K562 (cell line): ENCODE measurements at regions not wholly inside any gene's neighbourhood (a gene's known extent, or its start where the extent isn't known, plus 50 kb on each side); places are given as distances from the start of the nearest gene placed in this dataset.

Source experiments
- ATAC-seq: fragments of 200-7000 bp; cut with Tn5 transposase; 3 replicates; pipeline ENCODE4 v1.9.1; 2020; ENCODE audit warnings: moderate library complexity
- BruUV-seq: library from RNA; stranded (reverse); fragments of 400-500 nt; replicated peaks from 2 replicates; lab custom pipeline; 2021; lab: Mats Ljungman, UMichigan
- CTCF ChIA-PET: fragments of 300-600 bp; formaldehyde crosslinking; extraction: SDS; loops from one replicate; lab custom pipeline; 2021; ENCODE audit warnings: low intra/inter-chr PET ratio; lab: Yijun Ruan, JAX
- POLR2A ChIA-PET: fragments of 300-600, 350-650 bp; sonication (Branson Sonifier 250); formaldehyde crosslinking; extraction: SDS; loops from one replicate; lab custom pipeline; 2021; ENCODE audit warnings: antibody characterized with exemption, inconsistent platforms; lab: Yijun Ruan, JAX
- DNase-seq, 4 experiments: peaks; one replicate each; pipeline versions ENCODE4 v3.0.0 to v3.0.0-alpha.2; 2011 to 2018; ENCODE audit warnings: low spot score in 3 of 4, mixed read lengths in 3 of 4; ENCODE audit errors: extremely low read depth in 1 of 4
- FAIRE-seq: peaks from 2 replicates; lab custom pipeline; 2011; peaks lifted over from hg19 to GRCh38; lab: Jason Lieb, UNC
- H2AFZ ChIP-seq: 2 replicates; pipeline ENCODE4 v1.6.0; 2011; ENCODE audit warnings: low read depth, low read length, control low read depth, inconsistent platforms
- H3K27ac ChIP-seq: fragments of 200-600 bp; 3 replicates; pipeline ENCODE4 v1.8.0; 2011; ENCODE audit warnings: low read depth, mild to moderate bottlenecking, control low read depth, inconsistent platforms, low read length, moderate library complexity, mixed read lengths; ENCODE audit errors: extremely low read depth
- H3K27me3 ChIP-seq, 2 experiments: fragments of 300-600 bp in 1 of 2; 2 replicates in 1 of 2; 3 replicates in 1 of 2; pipeline versions ENCODE4 v1.6.0 to v1.8.0; 2011; ENCODE audit warnings: inconsistent platforms in 2 of 2, low read length in 2 of 2, mild to moderate bottlenecking in 1 of 2, mixed read lengths in 1 of 2, moderate library complexity in 1 of 2; ENCODE audit not compliant: control insufficient read depth in 2 of 2, insufficient read depth in 2 of 2
- H3K36me3 ChIP-seq: fragments of 300-600 bp; 3 replicates; pipeline ENCODE4 v1.8.0; 2011; ENCODE audit warnings: mild to moderate bottlenecking, low read length, inconsistent platforms; ENCODE audit not compliant: control insufficient read depth, insufficient read depth
- H3K4me1 ChIP-seq, 2 experiments: fragments of 200-600 bp in 1 of 2; replicated peaks in 1 of 2; 2 replicates in 1 of 2; 3 replicates in 1 of 2; pipeline versions ENCODE4 v1.5.1 to v1.8.0; 2011; ENCODE audit warnings: inconsistent platforms in 2 of 2, low read length in 2 of 2, mild to moderate bottlenecking in 1 of 2, mixed read lengths in 1 of 2, moderate library complexity in 1 of 2; ENCODE audit not compliant: control insufficient read depth in 2 of 2, insufficient read depth in 2 of 2
- H3K4me2 ChIP-seq: 2 replicates; pipeline ENCODE4 v1.6.1; 2011; ENCODE audit warnings: low read length, control low read depth, inconsistent platforms, mixed read lengths; ENCODE audit not compliant: insufficient read depth
- H3K4me3 ChIP-seq: fragments of 200-600 bp; sonication (generic), shearing (Covaris generic); 2 replicates; pipeline ENCODE4 v1.5.1; 2016; ENCODE audit warnings: control low read depth, inconsistent platforms
- H3K79me2 ChIP-seq: fragments of 200-600 bp; 3 replicates; pipeline ENCODE4 v1.8.0; 2011; ENCODE audit warnings: low read length, inconsistent platforms; ENCODE audit not compliant: control insufficient read depth, insufficient read depth
- H3K9ac ChIP-seq, 2 experiments: 2 replicates each; pipeline versions ENCODE4 v1.6.0 to v1.6.1; 2011; ENCODE audit warnings: low read depth in 2 of 2, low read length in 2 of 2, control low read depth in 1 of 2, inconsistent platforms in 1 of 2, mild to moderate bottlenecking in 1 of 2, mixed read lengths in 1 of 2; ENCODE audit not compliant: insufficient read depth in 1 of 2
- H3K9me1 ChIP-seq: one replicate; pipeline ENCODE4 v1.6.0; 2011; ENCODE audit warnings: inconsistent platforms, mild to moderate bottlenecking, low read length, moderate library complexity; ENCODE audit not compliant: control insufficient read depth, insufficient read depth
- H3K9me3 ChIP-seq: replicated peaks from 2 replicates; pipeline ENCODE4 v1.5.1; 2011; ENCODE audit warnings: low read depth, low read length, inconsistent platforms; ENCODE audit not compliant: control insufficient read depth, insufficient read depth
- H4K20me1 ChIP-seq: replicated peaks from 2 replicates; pipeline ENCODE4 v1.6.1; 2011; ENCODE audit warnings: low read length, inconsistent platforms, mixed read lengths; ENCODE audit not compliant: control insufficient read depth, insufficient read depth
- EGR1 ChIP-seq: fragments of 450-650 bp; conservative IDR thresholded peaks from 2 replicates; pipeline ENCODE4 v1.6.1; 2017; ENCODE audit warnings: mild to moderate bottlenecking
- WGBS: fragments of 100-300 bp; shearing (Covaris generic); methylation state at CpG from one replicate; pipeline ENCODE4 v1.1.6; 2016; ENCODE audit warnings: low coverage, mixed read lengths; ENCODE audit not compliant: insufficient coverage; ENCODE audit errors: missing lambda C conversion rate; 5-methylcytosine and 5-hydroxymethylcytosine counted together
- in situ Hi-C: fragments of 300-500 bp; cut with MboI; formaldehyde crosslinking; loops from 4 replicates; pipeline ENCODE4 v1.15.0; 2018; ENCODE audit warnings: inconsistent platforms, mixed read lengths
- intact Hi-C: fragments of 100-400 bp; cut with micrococcal nuclease; formaldehyde crosslinking; loops from 2 replicates; pipeline ENCODE4 v1.14.2; 2022
- TF ChIP-seq, protein P1 (sequence below): fragments of 250-450 bp; sonication (Bioruptor Pico); IDR thresholded peaks from 2 replicates; pipeline ENCODE4 v1.9.0; 2021; ENCODE audit warnings: mild to moderate bottlenecking
- TF ChIP-seq, protein P2 (sequence below), 2 experiments: fragments of 450-650 bp; IDR thresholded peaks; 2 replicates each; pipeline ENCODE4 v1.6.1; 2018; ENCODE audit warnings: mild to moderate bottlenecking in 2 of 2, low read depth in 1 of 2; ENCODE audit not compliant: partially characterized antibody in 2 of 2

DNA sequence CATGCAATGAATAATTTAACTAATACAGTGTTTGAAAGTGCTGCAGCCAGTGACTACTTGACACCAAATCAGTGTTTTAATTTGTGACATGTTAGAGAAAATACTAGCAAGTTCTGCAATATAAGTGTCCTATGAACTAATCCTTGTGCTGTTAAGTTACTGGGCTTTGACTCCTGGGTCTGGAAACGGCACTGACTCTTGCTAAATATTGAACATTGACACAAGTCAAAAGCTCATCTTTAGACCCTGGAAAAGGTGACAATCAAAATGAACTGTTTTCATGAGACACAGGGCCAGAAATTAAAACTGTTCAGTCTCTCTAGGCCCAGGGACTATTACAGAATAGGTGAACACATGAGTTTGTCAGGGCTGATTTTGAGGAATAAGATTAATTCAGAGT is 268.1 kb downstream of the IPO8 start:
- no TSS peak for BruUV-seq
- intact Hi-C loops: no loop called here

More for the DNA sequence above, 268.1 kb downstream of the IPO8 start:
- FAIRE-seq (no peak), ATAC-seq (no peak), DNase-seq (no peak)
- no peak overlapping the region for H3K9ac ChIP-seq
- H2AFZ ChIP-seq: no peak overlapping the region
- H3K27ac ChIP-seq: no peak overlapping the region
- no peaks in the 10 kb centered on the region for H3K9me3 ChIP-seq
- 0% methylated on average over 1 of the region's 1 CpG for WGBS
- no peaks in the 10 kb centered on the region for H3K79me2 ChIP-seq
- no peaks in the 10 kb centered on the region for H3K36me3 ChIP-seq
- CTCF ChIA-PET: no interaction called here
- no peaks in the 10 kb centered on the region for H3K4me1 ChIP-seq
- no peak overlapping the region for H3K4me2 ChIP-seq
- no peaks in the 10 kb centered on the region for H3K27me3 ChIP-seq
- H3K4me3 ChIP-seq: no peak overlapping the region
- POLR2A ChIA-PET: no interaction called here
- in situ Hi-C loops: no loop called here
- TF ChIP-seq EGR1: no peak
- TF ChIP-seq, protein P1, sequence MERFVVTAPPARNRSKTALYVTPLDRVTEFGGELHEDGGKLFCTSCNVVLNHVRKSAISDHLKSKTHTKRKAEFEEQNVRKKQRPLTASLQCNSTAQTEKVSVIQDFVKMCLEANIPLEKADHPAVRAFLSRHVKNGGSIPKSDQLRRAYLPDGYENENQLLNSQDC (CRISPR knock-in tag): no peak
- TF ChIP-seq, protein P2, sequence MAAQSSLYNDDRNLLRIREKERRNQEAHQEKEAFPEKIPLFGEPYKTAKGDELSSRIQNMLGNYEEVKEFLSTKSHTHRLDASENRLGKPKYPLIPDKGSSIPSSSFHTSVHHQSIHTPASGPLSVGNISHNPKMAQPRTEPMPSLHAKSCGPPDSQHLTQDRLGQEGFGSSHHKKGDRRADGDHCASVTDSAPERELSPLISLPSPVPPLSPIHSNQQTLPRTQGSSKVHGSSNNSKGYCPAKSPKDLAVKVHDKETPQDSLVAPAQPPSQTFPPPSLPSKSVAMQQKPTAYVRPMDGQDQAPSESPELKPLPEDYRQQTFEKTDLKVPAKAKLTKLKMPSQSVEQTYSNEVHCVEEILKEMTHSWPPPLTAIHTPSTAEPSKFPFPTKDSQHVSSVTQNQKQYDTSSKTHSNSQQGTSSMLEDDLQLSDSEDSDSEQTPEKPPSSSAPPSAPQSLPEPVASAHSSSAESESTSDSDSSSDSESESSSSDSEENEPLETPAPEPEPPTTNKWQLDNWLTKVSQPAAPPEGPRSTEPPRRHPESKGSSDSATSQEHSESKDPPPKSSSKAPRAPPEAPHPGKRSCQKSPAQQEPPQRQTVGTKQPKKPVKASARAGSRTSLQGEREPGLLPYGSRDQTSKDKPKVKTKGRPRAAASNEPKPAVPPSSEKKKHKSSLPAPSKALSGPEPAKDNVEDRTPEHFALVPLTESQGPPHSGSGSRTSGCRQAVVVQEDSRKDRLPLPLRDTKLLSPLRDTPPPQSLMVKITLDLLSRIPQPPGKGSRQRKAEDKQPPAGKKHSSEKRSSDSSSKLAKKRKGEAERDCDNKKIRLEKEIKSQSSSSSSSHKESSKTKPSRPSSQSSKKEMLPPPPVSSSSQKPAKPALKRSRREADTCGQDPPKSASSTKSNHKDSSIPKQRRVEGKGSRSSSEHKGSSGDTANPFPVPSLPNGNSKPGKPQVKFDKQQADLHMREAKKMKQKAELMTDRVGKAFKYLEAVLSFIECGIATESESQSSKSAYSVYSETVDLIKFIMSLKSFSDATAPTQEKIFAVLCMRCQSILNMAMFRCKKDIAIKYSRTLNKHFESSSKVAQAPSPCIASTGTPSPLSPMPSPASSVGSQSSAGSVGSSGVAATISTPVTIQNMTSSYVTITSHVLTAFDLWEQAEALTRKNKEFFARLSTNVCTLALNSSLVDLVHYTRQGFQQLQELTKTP (IDR thresholded peaks at IDR 0.05; ENCODE audit: low read depth in 1 of 2, partially characterized antibody in 2 of 2): no peak
- no peaks in the 10 kb centered on the region for H4K20me1 ChIP-seq
- H3K9me1 ChIP-seq: no peaks in the 10 kb centered on the region
